ENCODE measurements at regions not wholly inside any gene's neighbourhood (a gene's known extent, or its start where the extent isn't known, plus 50 kb on each side); places are given as distances from the start of the nearest gene placed in this dataset.

DNA sequence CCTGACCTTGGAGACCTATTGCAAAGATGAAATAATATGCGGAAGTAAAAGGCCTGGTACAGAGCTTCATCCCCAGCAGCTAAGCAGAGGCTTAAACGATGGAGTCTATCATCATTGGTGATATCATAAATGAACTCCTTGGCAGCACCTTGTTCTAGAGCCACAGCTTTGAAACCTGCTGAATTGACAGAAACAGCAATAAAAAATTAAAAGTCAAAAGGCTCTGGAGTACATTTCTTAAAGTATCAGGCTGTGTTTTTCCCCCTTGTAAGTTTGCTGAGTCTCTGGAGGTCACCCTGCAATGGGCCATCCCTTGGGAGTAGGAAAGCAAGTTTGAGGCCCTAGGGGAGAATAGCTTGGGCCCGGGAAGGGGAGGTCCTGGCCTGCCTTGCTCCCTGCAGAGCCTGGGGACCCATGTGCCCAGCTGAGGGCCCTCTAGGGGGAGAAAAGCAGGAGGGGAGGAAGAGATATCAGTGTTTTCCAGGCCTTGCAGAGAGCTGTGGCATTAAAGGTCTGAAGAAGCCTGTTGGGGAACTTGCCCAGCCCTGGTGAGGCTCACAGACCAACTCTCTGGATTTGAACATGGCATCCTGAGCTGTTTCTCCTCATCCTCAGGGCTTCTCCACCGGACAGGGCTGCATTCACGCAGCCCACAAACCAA, 416.1 kb downstream of the ZNF536 start:
- no peak for TF ChIP-seq POLR2A (IDR thresholded peaks at IDR 0.05)
- no peak for TF ChIP-seq CTCF (IDR thresholded peaks at IDR 0.05)
